ENCODE measurements at regions not wholly inside any gene's neighbourhood (a gene's known extent, or its start where the extent isn't known, plus 50 kb on each side); places are given as distances from the start of the nearest gene placed in this dataset.

GRCh38 chr19:23056516-23056915 is 53.5 kb upstream of the ZNF728 start:
- TF ChIP-seq, protein P1, sequence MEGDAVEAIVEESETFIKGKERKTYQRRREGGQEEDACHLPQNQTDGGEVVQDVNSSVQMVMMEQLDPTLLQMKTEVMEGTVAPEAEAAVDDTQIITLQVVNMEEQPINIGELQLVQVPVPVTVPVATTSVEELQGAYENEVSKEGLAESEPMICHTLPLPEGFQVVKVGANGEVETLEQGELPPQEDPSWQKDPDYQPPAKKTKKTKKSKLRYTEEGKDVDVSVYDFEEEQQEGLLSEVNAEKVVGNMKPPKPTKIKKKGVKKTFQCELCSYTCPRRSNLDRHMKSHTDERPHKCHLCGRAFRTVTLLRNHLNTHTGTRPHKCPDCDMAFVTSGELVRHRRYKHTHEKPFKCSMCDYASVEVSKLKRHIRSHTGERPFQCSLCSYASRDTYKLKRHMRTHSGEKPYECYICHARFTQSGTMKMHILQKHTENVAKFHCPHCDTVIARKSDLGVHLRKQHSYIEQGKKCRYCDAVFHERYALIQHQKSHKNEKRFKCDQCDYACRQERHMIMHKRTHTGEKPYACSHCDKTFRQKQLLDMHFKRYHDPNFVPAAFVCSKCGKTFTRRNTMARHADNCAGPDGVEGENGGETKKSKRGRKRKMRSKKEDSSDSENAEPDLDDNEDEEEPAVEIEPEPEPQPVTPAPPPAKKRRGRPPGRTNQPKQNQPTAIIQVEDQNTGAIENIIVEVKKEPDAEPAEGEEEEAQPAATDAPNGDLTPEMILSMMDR (conservative IDR thresholded peaks at IDR 0.05; ENCODE audit: low read length): no peak
- no peak for TF ChIP-seq EZH2phosphoT487 (IDR thresholded peaks at IDR 0.05; ENCODE audit: borderline replicate concordance, low read depth, low read length)
